Muscle layer of duodenum (tissue), 2 donors: ENCODE measurements at regions not wholly inside any gene's neighbourhood (a gene's known extent, or its start where the extent isn't known, plus 50 kb on each side); places are given as distances from the start of the nearest gene placed in this dataset.

Source experiments
- H3K27ac ChIP-seq: one replicate; pipeline ENCODE4 v1.7.0; 2013; ENCODE audit warnings: mild to moderate bottlenecking, low read length
- H3K27me3 ChIP-seq: one replicate; pipeline ENCODE4 v1.7.0; 2013; ENCODE audit warnings: low read depth, mild to moderate bottlenecking, control low read depth, low read length
- H3K36me3 ChIP-seq, 2 donors: one replicate each; pipeline ENCODE4 v1.7.0; 2013; ENCODE audit warnings: low read length in 2 of 2, control low read depth in 1 of 2, mild to moderate bottlenecking in 1 of 2; ENCODE audit not compliant: insufficient read depth in 2 of 2, control insufficient read depth in 1 of 2
- H3K4me1 ChIP-seq, 2 donors: one replicate each; pipeline ENCODE4 v1.7.0; 2013; ENCODE audit warnings: low read length in 2 of 2, mild to moderate bottlenecking in 2 of 2, control low read depth in 1 of 2, moderate library complexity in 1 of 2; ENCODE audit not compliant: insufficient read depth in 2 of 2, control insufficient read depth in 1 of 2
- H3K4me3 ChIP-seq, 2 donors: one replicate each; pipeline ENCODE4 v1.7.0; 2013; ENCODE audit warnings: low read length in 2 of 2, low read depth in 1 of 2, mild to moderate bottlenecking in 1 of 2
- H3K9me3 ChIP-seq, 2 donors: one replicate each; pipeline ENCODE4 v1.7.0; 2013; ENCODE audit warnings: low read length in 2 of 2, control low read depth in 1 of 2, mild to moderate bottlenecking in 1 of 2; ENCODE audit not compliant: control insufficient read depth in 1 of 2
- donor health status: healthy.

DNA sequence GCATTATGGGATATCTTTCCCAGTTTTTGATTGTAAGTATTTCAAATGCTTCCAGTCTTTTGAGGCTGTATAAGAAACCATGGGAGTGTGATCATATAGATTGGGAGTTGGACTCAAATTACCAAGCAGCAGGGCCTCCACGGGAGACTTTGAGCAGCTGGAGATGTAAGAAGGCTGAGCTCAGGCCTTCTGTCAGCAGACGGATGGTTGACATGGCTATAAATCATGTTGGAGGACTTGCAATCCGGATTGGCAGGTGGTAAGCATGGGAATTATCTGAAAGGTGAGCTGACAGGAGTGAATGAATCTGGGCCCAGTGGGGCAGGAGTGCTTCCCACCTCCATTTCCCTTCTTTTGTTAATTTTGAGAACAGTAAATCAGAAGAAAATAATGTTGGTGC, 83.2 kb upstream of the PPM1J start:
- no peak overlapping the region for H3K4me3 ChIP-seq
- no peaks in the 10 kb centered on the region for H3K36me3 ChIP-seq
- H3K4me1 ChIP-seq, result peaks cover 0 to 5% of the 10 kb centered on the region in 2 donors
- no peak overlapping the region for H3K27ac ChIP-seq
- H3K9me3 ChIP-seq, result no peaks in the 10 kb centered on the region
- H3K27me3 ChIP-seq, result no peaks in the 10 kb centered on the region

DNA sequence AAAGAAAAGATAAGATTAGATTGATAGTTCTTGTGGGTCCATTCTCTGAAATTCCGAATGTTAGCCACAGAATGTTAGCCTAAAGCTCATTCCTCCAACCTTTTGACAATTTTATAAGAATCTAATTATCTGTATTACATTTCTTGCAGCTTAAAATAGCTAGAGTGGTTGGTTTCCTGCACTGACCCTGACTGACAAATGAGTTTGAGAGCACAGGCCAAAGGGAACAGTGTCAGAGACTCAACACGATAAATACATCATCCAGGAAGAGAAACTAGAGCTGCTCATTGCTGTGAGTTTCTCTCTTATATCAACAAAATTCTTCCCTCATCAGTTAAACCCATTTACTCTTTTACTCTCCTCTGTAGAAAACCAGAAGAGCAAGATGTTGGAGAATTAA, 82.1 kb upstream of the PPM1J start:
- no peaks in the 10 kb centered on the region for H3K36me3 ChIP-seq
- no peaks in the 10 kb centered on the region for H3K27me3 ChIP-seq
- H3K9me3 ChIP-seq, result no peaks in the 10 kb centered on the region
- peaks cover 0 to 5% of the 10 kb centered on the region in 2 donors for H3K4me1 ChIP-seq
- H3K27ac ChIP-seq, result no peak overlapping the region
- no peak overlapping the region for H3K4me3 ChIP-seq

DNA sequence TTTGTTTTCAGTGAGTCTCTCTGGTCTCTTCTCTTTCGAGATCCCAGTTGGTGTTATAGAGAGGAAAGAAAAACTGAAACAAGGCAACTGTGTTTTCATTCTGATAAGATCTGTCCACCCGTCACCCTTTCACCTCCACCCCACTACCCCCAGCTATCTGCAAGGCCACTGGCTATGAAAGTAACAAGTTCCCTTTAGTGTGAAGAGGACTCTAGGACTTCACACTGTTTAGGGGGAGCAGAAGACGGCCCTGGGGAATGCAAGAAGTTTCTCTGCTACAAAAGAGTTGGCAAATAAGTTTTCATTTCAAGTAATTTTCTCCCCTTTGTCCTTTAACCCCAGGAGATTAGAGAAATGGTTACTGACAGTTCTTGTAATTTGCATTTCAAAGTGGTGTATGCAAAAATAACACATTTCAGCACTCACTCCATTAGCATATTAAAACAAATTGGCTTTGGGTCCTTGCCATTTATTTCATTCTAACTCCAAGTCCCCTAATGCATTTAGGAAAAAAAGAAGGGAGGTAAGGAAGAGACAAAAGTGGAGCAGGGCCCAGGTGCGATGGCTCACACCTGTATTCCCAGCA, 79.6 kb upstream of the PPM1J start:
- H3K27me3 ChIP-seq, result no peaks in the 10 kb centered on the region
- H3K4me3 ChIP-seq, result no peak overlapping the region

DNA sequence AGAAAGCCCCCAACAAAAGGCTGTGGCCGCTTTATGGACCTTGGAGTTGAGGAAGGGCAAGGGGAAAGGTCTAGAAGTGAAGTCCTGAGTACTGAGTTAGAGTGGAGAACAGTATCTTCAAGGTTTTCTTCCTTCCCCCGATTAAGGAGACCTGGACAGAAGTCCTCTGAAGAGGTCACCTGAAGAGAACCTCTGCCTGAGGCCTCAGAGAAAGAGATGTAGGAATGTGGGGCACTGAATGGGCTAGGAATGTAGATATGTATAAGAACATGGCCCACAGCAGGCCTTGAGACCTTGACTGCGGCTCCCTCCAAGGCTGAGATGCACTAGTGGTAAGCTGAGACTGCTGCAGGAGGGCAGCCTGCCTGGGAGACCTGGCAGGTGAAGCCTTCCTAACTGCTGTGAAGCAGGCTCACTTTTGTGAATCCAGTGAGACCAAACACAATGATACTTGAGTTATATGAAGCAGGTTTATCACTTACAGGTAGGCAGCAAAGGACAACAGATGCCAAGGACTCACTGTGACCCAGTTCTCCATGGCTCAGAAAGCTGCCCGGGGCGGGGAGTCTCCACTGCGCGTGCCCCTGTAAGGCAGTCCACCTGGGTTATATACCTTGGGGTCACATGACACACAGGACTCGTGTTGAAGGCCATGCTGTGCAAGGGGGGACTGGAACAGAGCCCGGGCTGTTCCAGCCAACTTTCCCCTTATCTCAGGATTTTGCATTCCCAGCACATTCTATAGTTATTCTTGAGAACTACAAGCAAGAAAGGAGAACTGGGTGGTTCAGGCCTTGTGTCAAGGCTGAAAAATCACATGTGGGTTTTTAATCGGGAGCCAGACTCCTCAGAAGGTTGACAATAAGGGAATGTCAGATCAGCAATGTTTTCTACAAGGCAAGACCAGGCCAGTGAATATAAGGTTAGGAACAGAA, 78.8 kb upstream of the PPM1J start:
- H3K4me1 ChIP-seq, result peaks cover 0 to 5% of the 10 kb centered on the region in 2 donors
- H3K27ac ChIP-seq, result no peak overlapping the region
- no peaks in the 10 kb centered on the region for H3K36me3 ChIP-seq
- H3K27me3 ChIP-seq, result no peaks in the 10 kb centered on the region
- no peaks in the 10 kb centered on the region for H3K9me3 ChIP-seq
- no peak overlapping the region for H3K4me3 ChIP-seq

More for the DNA sequence above, 79.6 kb upstream of the PPM1J start:
- no peaks in the 10 kb centered on the region for H3K9me3 ChIP-seq
- H3K36me3 ChIP-seq, result no peaks in the 10 kb centered on the region
- H3K4me1 ChIP-seq, result peaks cover 0 to 5% of the 10 kb centered on the region in 2 donors
- no peak overlapping the region for H3K27ac ChIP-seq

DNA sequence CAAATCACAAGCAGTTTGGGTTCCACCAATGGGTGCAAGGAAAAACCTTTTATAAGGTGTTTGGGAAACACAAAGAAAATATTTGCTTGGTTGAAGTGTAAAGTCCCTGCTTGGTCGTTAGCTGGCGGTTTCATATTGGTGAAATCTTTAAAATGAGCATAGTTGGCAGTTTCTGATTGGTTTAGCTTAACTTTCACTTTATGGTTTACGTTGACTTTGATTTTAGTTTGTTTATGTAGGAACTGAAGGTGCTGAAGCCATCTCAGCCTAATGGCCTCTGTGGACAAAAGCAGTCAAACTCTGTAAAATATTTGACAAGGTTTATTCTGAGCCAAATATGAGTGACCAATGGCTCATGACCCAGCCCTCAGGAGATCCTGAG, 76.6 kb upstream of the PPM1J start:
- H3K27me3 ChIP-seq, result no peaks in the 10 kb centered on the region
- H3K9me3 ChIP-seq, result peaks cover 0 to 2% of the 10 kb centered on the region in 2 donors
- no peak overlapping the region for H3K27ac ChIP-seq
- no peaks in the 10 kb centered on the region for H3K36me3 ChIP-seq
- H3K4me1 ChIP-seq, result no peaks in the 10 kb centered on the region
- H3K4me3 ChIP-seq, result no peak overlapping the region

DNA sequence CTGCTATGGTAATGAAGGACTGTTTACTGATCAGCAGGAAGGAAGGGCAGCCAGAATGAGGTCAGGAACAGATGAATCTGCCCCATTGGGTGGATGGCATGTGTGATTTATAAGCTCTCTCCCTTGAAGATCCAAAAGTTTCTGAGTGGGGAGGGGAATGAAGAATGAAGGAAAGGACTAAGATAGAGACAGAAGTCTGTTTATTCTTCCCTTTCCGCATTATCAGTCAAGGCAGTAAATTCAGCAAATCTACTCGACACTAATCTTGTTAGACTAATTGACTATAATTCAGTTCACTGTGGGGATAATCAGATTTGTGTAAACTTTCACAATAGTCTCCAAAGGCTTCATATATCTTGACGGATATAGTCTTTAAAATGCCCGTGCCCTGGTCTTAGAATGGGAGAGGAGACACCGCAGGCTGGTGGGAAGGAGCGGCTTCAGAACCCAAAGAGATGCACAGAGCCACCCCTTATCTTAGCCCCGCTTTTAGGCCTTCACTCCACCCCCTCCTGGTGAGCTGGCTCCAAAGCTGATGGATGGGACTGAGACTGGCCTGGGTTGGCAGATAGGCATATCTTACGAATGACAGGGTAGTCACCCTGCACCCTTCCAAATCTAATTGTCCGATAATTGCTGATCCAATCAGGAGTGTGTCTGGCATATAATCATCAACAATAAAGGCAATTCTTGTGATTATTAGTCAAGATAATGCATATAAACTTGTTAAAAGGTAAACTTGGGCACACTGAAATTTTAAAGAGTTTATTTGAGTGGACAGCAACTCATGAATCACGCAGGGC, 76.0 kb upstream of the PPM1J start:
- Histone ChIP-seq H3K4me1 (no peaks in the 10 kb centered on the region), H3K36me3 (no peaks in the 10 kb centered on the region), H3K27ac (no peak overlapping the region), H3K9me3 (peaks cover 0 to 2% of the 10 kb centered on the region in 2 donors), H3K4me3 (no peak overlapping the region), H3K27me3 (no peaks in the 10 kb centered on the region)

DNA sequence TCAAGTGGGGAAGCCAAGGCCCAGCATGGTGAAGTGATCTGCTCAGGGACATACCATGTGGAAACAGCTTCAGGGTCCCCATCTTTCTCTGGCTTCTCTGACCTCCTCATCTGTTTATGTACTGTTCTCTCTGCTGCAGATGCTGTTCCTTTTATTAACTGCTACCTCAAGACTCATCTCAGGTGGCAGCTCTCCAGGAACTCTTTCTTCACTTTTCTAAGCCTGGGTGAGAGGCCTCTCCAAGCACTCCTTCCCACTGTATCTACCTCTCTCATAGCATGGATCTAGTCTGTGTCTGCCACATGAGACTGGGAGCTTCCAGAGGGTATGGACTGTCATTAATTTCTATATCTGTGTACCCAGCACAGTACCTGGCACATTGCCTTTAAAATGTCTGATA, 73.4 kb upstream of the PPM1J start:
- no peak overlapping the region for H3K27ac ChIP-seq
- H3K27me3 ChIP-seq, result no peaks in the 10 kb centered on the region
- no peaks in the 10 kb centered on the region for H3K4me1 ChIP-seq
- H3K4me3 ChIP-seq, result no peak overlapping the region
- H3K9me3 ChIP-seq, result peaks cover 0 to 2% of the 10 kb centered on the region in 2 donors
- H3K36me3 ChIP-seq, result no peaks in the 10 kb centered on the region

DNA sequence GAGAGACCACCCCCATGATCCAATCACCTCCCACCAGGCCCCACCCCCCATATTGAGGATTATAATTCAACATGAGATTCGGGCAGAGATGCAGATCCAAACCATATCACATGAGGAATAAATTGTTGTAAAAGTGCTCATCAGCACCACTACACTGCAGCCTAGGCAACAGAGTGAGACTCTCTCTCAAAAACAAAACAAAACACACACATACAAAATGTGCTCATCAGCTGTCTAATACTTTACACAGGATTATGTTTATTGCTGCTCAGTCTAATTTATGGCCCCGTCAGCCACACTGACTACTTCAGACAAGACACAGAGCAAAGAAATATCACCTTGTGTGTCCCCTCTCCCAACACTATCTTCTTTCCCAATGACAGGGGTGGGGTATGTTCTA, 72.9 kb upstream of the PPM1J start:
- no peaks in the 10 kb centered on the region for H3K36me3 ChIP-seq
- no peak overlapping the region for H3K27ac ChIP-seq
- no peaks in the 10 kb centered on the region for H3K27me3 ChIP-seq
- H3K9me3 ChIP-seq, result peaks cover 0 to 2% of the 10 kb centered on the region in 2 donors
- no peak overlapping the region for H3K4me3 ChIP-seq
- no peaks in the 10 kb centered on the region for H3K4me1 ChIP-seq

DNA sequence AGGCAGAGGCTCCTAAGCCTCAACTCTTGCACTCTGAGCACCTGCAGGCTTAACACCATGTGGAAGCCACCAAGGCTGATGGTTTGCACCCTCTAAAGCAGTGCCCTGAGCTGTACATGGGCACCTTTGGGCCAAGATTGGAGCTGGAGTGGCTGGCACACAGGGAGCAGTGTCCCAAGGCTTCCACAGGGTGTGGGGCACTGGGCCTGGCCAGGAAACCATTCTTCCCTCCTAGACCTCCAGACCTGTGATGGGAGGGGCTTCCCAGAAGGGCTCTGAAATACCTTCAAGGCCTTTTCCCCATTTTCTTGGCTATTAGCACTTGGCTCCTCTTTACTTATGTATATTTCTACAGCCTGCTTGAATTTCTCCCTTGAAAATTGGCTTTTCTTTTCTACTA, 67.9 kb upstream of the PPM1J start:
- Histone ChIP-seq H3K36me3 (no peaks in the 10 kb centered on the region), H3K4me3 (no peak overlapping the region), H3K4me1 (no peaks in the 10 kb centered on the region), H3K27me3 (no peaks in the 10 kb centered on the region), H3K9me3 (peaks cover 0 to 2% of the 10 kb centered on the region in 2 donors), H3K27ac (no peak overlapping the region)

DNA sequence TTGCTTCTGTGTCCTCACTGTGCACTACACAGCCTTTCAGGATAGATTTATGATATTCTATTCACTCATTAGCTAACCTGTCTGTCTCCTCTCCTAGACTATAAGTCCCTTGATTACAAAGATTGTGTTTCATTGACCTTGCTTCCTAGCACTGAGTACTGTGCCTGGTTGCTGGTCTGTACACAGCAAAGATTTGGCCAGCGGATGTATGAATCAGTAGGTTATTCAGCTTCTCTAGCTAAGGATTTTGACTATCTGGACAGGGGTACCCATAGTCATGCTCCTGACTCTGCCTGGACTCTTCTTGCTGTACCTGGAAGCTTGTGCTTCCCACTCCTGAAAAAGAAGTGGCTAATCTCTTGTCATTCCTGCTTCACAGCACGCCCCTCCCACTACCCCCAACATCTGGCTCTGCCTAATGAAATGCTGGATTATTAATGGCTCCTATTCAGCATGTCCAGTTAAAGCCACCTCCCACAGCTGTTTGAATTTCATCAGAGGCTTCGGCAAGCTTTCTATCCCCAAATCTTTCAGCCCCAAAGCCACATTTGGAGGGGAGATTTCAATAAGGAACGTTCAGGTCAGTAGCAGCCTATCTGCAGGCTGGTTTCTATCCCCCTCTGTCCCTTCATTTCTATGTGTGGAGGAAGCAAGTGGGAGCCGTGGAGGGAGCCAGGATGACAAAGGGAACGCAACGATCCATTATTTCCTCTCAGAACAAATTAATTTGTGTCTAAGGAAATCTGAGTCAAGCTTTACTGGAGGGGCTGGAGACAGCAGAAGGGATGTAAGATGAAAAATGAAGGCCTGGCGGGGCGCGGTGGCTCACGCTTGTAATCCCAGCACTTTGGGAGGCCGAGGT, 64.8 kb upstream of the PPM1J start:
- no peaks in the 10 kb centered on the region for H3K27me3 ChIP-seq
- H3K4me3 ChIP-seq, result no peak overlapping the region
- H3K9me3 ChIP-seq, result no peaks in the 10 kb centered on the region

More for the DNA sequence above, 64.8 kb upstream of the PPM1J start:
- Histone ChIP-seq H3K27ac (no peak overlapping the region), H3K4me1 (no peaks in the 10 kb centered on the region), H3K36me3 (no peaks in the 10 kb centered on the region)
